ENCODE measurements at regions not wholly inside any gene's neighbourhood (a gene's known extent, or its start where the extent isn't known, plus 50 kb on each side); places are given as distances from the start of the nearest gene placed in this dataset.

DNA sequence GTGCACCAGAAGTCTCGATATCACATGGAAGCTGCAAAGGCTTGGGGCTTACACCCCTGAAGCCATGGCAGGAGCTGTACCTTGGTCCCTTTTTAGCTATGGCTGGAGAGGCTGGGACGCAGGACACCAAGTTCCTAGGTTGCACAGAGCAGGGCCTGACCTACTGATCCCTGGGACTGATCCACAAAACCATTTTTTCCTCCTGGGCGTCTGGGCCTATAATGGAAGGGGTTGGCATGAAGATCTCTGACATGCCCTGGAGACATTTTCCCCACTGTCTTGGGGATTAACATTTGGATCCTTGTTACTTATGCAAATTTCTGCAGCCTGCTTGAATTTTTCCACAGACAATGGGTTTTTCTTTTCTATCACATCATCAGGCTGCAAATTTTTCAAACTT is 286.7 kb upstream of the PTPRD start:
- H2AFZ ChIP-seq (ENCODE audit: insufficient read depth, low read depth, low read length, poor library complexity, severe bottlenecking) = no peak overlapping the region
- no peak overlapping the region for H3K27ac ChIP-seq (ENCODE audit: low read length in 2 of 2)
- no peak for ATAC-seq (ENCODE audit: low read depth)
- no peaks in the 10 kb centered on the region for H3K9me3 ChIP-seq (ENCODE audit: control extremely low read depth in 1 of 3, control insufficient read depth in 2 of 3, insufficient read depth in 1 of 3, low read length in 2 of 3)
- no peaks in the 10 kb centered on the region for H3K36me3 ChIP-seq (replicated peaks in 1 of 2; ENCODE audit: control extremely low read depth in 1 of 2, control insufficient read depth in 1 of 2, extremely low read depth in 1 of 2, insufficient read depth in 2 of 2, low read length in 1 of 2)
- intact Hi-C loops (cut with micrococcal nuclease) = no loop called here
- POLR2A ChIA-PET = no interaction called here
- no peak overlapping the region for H3K4me3 Mint-ChIP-seq
- DNase-seq = no peak
- no peaks in the 10 kb centered on the region for H3K27me3 Mint-ChIP-seq
- WGBS (ENCODE audit: insufficient coverage) = 85% methylated on average over 2 of the region's 3 CpGs
- H3K4me1 ChIP-seq (ENCODE audit: control insufficient read depth in 2 of 2, insufficient read depth in 2 of 2, low read length in 2 of 2) = no peaks in the 10 kb centered on the region
- H3K27ac Mint-ChIP-seq = no peak overlapping the region
- H3K9ac ChIP-seq (ENCODE audit: low read length) = no peak overlapping the region
- TF ChIP-seq, protein P1, sequence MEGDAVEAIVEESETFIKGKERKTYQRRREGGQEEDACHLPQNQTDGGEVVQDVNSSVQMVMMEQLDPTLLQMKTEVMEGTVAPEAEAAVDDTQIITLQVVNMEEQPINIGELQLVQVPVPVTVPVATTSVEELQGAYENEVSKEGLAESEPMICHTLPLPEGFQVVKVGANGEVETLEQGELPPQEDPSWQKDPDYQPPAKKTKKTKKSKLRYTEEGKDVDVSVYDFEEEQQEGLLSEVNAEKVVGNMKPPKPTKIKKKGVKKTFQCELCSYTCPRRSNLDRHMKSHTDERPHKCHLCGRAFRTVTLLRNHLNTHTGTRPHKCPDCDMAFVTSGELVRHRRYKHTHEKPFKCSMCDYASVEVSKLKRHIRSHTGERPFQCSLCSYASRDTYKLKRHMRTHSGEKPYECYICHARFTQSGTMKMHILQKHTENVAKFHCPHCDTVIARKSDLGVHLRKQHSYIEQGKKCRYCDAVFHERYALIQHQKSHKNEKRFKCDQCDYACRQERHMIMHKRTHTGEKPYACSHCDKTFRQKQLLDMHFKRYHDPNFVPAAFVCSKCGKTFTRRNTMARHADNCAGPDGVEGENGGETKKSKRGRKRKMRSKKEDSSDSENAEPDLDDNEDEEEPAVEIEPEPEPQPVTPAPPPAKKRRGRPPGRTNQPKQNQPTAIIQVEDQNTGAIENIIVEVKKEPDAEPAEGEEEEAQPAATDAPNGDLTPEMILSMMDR (IDR thresholded peaks at IDR 0.05) = no peak
- TF ChIP-seq EZH2 (IDR thresholded peaks at IDR 0.05; ENCODE audit: borderline replicate concordance, insufficient read depth, low read depth, low read length, poor library complexity, severe bottlenecking) = no peak
- no peaks in the 10 kb centered on the region for H4K20me1 ChIP-seq (ENCODE audit: control insufficient read depth, insufficient read depth, low read length, poor library complexity, severe bottlenecking)
- no peaks in the 10 kb centered on the region for H3K4me1 Mint-ChIP-seq
- H3K79me2 ChIP-seq (ENCODE audit: control insufficient read depth, insufficient read depth, low read length) = no peaks in the 10 kb centered on the region
- H3K27me3 ChIP-seq (replicated peaks in 1 of 4; ENCODE audit: control extremely low read depth in 1 of 4, control insufficient read depth in 3 of 4, insufficient read depth in 4 of 4, low read length in 3 of 4) = no peaks in the 10 kb centered on the region
- no peak overlapping the region for H3K4me3 ChIP-seq (ENCODE audit: control extremely low read depth in 1 of 5, extremely low read depth in 1 of 5, insufficient read depth in 1 of 5, low read depth in 2 of 5, low read length in 4 of 5)
- no peak overlapping the region for H3K4me2 ChIP-seq (replicated peaks; ENCODE audit: low read depth, low read length, poor library complexity, severe bottlenecking)
- H3K9me3 Mint-ChIP-seq (ENCODE audit: insufficient read depth) = peaks cover 6% of the 10 kb centered on the region
- CTCF ChIA-PET = no interaction called here

DNA sequence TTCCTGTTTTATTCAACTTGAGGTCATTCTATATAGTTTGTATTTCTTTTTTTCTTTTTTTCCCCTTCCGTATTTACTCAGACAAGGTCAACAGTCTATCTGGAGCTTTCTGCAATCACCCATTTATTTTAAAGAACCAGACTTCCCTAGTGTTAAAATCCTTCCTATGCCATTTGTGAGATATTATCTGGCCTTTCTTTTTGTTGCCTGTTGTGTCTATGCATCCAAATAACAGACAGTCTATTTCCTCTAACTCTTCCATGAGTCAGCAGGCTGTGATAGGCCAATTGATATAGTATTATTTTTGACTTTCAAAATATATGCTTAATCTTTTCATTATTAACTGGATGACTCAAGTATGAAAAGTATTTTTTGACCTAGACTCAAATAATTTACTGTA is 291.2 kb upstream of the PTPRD start:
- intact Hi-C loops (cut with micrococcal nuclease) = no loop called here
- Mint-ChIP-seq H3K27ac (no peak overlapping the region), H3K9me3 (ENCODE audit: insufficient read depth) (peaks cover 4% of the 10 kb centered on the region), H3K27me3 (no peaks in the 10 kb centered on the region), H3K4me1 (no peaks in the 10 kb centered on the region), H3K4me3 (no peak overlapping the region)
- Histone ChIP-seq H3K4me2 (replicated peaks; ENCODE audit: low read depth, low read length, poor library complexity, severe bottlenecking) (no peak overlapping the region), H3K9me3 (ENCODE audit: control extremely low read depth in 1 of 3, control insufficient read depth in 2 of 3, insufficient read depth in 1 of 3, low read length in 2 of 3) (no peaks in the 10 kb centered on the region), H3K36me3 (replicated peaks in 1 of 2; ENCODE audit: control extremely low read depth in 1 of 2, control insufficient read depth in 1 of 2, extremely low read depth in 1 of 2, insufficient read depth in 2 of 2, low read length in 1 of 2) (no peaks in the 10 kb centered on the region), H3K9ac (ENCODE audit: low read length) (no peak overlapping the region), H3K4me3 (ENCODE audit: control extremely low read depth in 1 of 5, extremely low read depth in 1 of 5, insufficient read depth in 1 of 5, low read depth in 2 of 5, low read length in 4 of 5) (no peak overlapping the region), H3K4me1 (ENCODE audit: control insufficient read depth in 2 of 2, insufficient read depth in 2 of 2, low read length in 2 of 2) (no peaks in the 10 kb centered on the region), H4K20me1 (ENCODE audit: control insufficient read depth, insufficient read depth, low read length, poor library complexity, severe bottlenecking) (no peaks in the 10 kb centered on the region), H3K27ac (ENCODE audit: low read length in 2 of 2) (no peak overlapping the region), H2AFZ (ENCODE audit: insufficient read depth, low read depth, low read length, poor library complexity, severe bottlenecking) (no peak overlapping the region), H3K79me2 (ENCODE audit: control insufficient read depth, insufficient read depth, low read length) (no peaks in the 10 kb centered on the region), H3K27me3 (replicated peaks in 1 of 4; ENCODE audit: control extremely low read depth in 1 of 4, control insufficient read depth in 3 of 4, insufficient read depth in 4 of 4, low read length in 3 of 4) (no peaks in the 10 kb centered on the region)
- no peak for DNase-seq
- POLR2A ChIA-PET = no interaction called here
- ATAC-seq (ENCODE audit: low read depth) = no peak
- WGBS (ENCODE audit: insufficient coverage) = no CpG with 5 or more reads among the region's 1 CpG
- no peak for TF ChIP-seq EZH2 (IDR thresholded peaks at IDR 0.05; ENCODE audit: borderline replicate concordance, insufficient read depth, low read depth, low read length, poor library complexity, severe bottlenecking)
- TF ChIP-seq, protein P1 (IDR thresholded peaks at IDR 0.05) = no peak
- CTCF ChIA-PET = no interaction called here

Data from B cell (primary cell).